NOMO-1 treated with DMSO at 0.1 percent for 48 hours (cell line): ENCODE measurements at regions not wholly inside any gene's neighbourhood (a gene's known extent, or its start where the extent isn't known, plus 50 kb on each side); places are given as distances from the start of the nearest gene placed in this dataset.
A peak's percentile ranks its signal among the peaks of the same experiment; 100 is the strongest.

Experiments used
- DNase-seq: peaks from one replicate; lab custom pipeline; 2025; ENCODE audit not compliant: unreplicated experiment; lab: John Stamatoyannopoulos, UW

GRCh38 chr1:78415165-78415564 lies 75.6 kb upstream of the PTGFR start:
- DNase-seq: no peak

GRCh38 chr1:78419309-78419708 lies 71.5 kb upstream of the PTGFR start:
- DNase-seq: no peak

GRCh38 chr1:78420181-78420580 lies 70.6 kb upstream of the PTGFR start:
- no peak for DNase-seq

- no peak for DNase-seq
Measured at GRCh38 chr1:78420688-78421087, 70.1 kb upstream of the PTGFR start.

- no peak for DNase-seq
Measured at GRCh38 chr1:78424720-78425119, 66.1 kb upstream of the PTGFR start.

- DNase-seq: no peak
Measured at GRCh38 chr1:78426408-78426807, 64.4 kb upstream of the PTGFR start.

- peak; percentile 47 for DNase-seq
Measured at GRCh38 chr1:78427506-78427905, 63.3 kb upstream of the PTGFR start.

- no peak for DNase-seq
Measured at GRCh38 chr1:78432016-78432415, 58.8 kb upstream of the PTGFR start.

GRCh38 chr1:78434351-78434750 lies 56.4 kb upstream of the PTGFR start:
- DNase-seq: no peak

- no peak for DNase-seq
Measured at GRCh38 chr1:78436961-78437360, 53.8 kb upstream of the PTGFR start.

GRCh38 chr1:78437396-78437795 lies 53.4 kb upstream of the PTGFR start:
- DNase-seq: no peak

GRCh38 chr1:78437941-78438340 lies 52.8 kb upstream of the PTGFR start:
- no peak for DNase-seq

- DNase-seq: no peak
Measured at GRCh38 chr1:78440381-78440793, 50.4 kb upstream of the PTGFR start.
